GM04504 (cell line): ENCODE measurements at regions not wholly inside any gene's neighbourhood (a gene's known extent, or its start where the extent isn't known, plus 50 kb on each side); places are given as distances from the start of the nearest gene placed in this dataset.

Source experiments
- DNase-seq: peaks from one replicate; pipeline ENCODE4 v3.0.0-alpha.2; 2012; ENCODE audit warnings: low read depth

DNA sequence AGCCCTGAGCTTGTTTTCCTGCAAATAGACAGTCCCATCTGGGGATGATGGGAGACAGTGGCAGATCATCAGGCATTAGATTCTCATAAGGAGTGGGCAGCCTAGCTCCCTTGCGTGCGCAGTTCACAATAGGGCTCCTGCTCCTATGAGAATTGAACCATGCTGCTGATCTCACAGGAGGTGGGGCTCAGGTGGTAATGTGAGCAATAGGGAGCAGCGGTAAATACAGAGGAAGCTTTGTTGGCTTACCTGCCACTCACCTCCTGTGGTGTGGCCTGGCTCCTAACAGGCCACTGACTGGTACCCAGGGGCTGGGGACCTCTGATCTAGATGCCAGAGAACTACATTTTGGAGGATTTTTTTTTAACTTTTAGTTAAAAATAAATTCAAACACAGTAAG is 434.8 kb upstream of the MKI67 start:
- DNase-seq = no peak

DNA sequence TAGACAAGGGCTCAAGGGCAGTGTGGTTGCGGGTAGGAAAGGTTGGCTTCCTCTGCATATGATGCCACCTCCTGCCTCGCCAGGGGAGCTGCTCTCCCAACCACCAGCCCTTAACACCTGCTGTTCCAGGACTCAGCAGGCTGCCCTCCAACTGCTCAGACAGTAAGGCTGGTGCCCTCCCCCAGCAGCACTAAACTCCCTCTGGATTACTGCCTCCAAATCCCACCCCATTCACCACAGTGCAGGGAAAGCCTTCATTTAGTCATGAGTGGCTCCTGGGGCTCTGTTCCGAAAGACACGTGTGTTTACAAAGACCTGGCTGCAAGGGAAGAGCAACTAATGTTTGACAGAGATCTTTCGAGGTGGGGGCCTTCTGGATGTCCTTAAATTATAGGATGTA is 437.2 kb upstream of the MKI67 start:
- no peak for DNase-seq

DNA sequence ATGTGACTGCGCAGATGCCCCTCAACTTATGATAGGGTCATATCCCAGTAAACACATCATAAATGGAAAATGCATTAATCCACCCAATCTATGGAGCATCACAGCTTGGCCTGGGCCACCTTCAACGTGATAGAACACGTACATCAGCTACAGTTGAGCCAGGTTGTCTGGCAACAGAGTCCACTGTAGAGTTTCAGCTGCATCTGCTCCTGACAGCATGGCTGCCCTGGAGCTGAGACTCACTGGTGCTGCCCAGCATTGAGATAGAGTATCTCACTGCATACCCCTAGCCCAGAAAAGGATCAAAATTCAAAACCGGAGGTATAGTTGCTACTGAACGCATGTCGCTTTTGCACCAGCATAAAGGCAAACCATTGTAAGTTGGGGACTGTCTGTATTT is 437.7 kb upstream of the MKI67 start:
- no peak for DNase-seq

DNA sequence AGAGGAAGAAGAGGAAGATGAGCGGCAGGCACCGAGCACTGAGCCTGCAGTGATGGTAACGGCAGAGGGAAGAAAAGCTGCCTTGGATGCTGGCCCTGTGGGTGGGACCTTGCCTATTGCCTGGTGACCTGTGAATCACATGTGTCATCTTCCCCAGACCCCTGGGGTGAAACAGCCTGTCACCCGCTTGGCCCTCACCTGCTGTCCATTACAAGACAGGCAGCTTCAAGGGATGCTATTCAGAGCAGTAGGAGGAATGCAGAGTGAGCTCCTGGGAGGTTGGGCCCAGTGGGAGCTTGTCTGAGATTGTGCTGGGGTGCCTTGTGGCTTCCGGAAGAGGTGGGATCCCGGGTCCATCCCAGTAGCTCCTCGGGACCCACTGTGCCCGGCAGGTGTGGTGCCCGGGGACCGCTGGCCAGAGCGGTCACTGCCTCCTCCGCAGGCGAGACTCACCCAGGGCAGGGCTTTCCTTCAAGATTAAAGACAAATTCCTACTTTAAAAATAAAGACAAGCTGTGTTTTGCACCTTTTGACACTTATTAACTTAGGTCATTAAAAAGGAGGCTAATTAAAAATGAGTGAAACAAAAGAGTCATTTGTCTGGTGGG is 440.2 kb upstream of the MKI67 start:
- DNase-seq = no peak

DNA sequence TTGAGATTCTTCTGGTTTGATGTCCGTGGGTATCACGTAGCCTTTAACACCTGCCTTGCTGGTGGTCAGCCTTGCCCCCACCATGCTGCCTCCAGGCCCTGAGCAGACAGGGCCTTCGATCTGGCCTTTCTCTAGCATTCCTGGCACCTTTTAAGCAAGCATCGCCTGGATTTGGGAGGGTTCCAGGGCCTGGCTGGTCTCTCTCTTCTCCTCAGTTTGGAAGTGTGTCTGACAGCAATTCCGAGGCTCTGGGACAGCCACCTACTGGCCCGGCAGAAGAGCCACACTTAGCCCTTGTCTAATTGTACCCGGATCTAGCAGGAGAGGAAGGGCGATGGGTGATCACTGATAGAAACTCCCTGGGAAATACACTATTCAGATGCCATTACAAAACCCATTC is 441.3 kb upstream of the MKI67 start:
- DNase-seq = no peak

- no peak for DNase-seq
Observed at GRCh38 chr10:128568041-128568440, 441.8 kb upstream of the MKI67 start.

DNA sequence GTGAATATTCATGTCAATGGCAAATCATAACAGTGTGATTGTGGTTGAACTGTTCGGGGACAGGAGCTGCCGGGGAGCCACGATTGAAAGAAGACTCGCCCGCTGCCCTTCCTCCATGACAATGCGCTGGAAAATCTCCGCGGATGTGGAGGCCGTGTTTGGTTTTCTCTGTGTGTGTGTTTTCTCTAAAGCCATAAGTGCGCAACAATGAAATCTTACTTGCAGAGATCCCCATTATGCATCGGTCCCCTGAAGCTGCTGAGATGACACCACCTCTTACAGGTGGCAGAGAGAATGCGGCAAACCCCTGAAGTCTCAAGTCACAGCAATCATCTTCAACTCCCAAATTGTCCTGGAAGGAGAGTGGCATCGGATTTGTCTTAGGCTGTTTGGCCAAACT is 442.3 kb upstream of the MKI67 start:
- DNase-seq = no peak

DNA sequence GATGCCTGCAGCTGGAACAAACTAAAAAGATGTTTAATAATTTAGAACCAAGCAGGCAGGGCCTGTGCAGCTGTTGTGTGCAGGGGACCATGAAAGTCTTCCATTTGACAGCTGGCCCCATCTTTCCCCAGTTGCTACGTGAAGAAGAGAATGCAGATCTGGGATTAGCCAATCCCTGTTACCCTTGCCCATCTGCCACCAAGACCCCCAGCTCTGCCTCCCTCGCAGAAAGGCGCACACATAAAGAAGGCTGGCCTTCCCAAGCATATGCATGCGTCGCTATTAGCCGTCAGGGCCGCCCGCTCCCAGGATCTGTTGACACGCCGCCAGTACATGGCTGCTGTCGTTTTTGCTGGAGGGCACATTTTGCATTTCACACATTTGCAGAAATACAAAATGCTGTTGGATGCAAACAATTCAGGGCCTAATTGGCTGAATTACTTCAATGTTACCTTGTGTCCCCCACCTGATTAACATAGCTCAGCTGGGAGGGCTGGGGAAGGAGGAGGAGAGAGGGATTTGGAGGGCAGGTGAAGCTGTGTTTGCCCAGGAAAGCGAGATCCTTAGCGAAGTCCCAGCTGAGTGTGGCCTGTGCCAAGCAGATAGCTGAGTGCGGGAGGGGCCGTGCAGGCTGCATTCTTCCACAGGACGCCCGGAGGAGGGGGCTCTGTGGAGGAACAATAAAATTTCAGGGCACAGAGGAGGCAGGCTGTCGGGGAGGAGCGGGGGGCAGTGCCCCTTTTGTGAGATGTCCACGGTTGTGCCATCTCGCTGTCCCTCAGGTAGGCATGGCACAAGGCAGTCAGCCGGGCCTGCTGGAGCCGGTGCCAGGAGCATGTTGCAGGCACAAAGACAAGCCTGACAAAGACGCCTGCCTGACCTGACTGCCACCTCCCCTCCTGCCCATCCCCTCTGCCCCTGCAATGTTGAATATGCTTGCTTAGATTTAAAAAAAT is 443.0 kb upstream of the MKI67 start:
- DNase-seq = no peak

DNA sequence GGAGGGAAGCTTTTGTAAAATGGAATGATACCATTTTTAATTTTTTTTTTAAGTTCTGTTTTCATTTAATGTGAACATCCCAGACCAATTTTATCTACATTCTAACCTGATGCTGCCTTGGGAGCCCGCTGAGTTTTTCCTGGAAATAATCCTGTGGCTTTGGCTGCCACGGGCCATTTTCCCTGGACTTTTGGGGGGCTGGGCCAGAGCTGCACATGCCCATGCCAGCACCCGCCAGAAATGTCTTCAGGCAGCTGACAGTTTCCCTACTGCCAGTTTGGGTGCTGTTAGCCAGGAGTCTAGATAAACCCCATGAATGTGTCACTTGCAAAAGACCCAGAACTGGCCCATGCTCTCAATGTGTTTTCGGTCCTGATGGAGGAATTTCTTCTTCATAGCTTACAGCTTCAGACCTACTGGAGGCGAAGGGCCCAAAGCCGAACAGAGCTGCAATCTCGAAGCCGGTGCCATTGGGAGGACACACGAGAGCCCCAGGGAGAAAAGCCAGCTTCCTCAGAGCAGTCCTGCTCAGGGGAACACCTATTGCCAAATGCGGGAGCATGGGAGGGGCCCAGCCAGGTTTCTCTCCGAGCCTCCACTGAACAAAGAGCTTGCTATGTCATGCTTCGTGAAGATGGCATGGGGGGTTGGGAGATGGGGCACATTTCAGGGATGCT is 444.2 kb upstream of the MKI67 start:
- DNase-seq = no peak

DNA sequence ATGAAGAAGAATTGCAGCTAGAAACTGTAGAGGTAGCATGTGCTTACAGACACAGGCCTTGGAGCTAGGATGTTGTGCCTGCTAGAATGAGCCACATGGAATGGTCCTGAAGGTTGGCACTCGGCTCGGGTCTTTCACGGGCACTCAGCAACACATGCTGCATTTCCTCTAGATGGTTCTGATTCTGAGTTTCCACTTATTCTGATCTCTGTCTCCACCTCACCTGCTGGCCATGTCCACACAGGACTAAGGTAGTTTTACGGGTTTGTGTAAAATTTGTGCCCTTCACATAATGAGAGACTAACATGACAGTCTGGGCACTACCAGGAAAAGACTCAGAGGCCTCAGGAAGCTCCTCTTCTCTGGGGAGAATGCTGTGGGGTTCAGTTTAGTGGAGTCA is 444.8 kb upstream of the MKI67 start:
- DNase-seq = no peak

DNA sequence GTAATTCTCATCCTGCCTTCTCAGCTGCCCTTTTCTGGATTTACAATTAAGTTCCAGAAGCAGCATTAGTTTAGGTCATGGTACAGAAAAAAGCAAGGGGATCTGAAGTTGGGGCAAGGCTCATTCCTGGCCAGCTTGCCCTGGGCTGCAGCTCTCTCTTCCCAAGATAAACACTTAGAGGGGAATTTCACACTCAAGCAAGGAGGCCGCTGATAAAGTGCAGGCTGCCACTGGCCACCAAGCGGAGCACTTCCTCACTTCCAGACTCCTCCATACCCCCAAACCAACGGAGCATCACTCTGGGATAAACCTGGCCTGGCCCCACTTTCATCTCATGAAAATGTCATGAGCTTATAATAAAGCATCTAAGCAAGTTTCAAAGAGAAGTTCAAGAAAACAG is 445.5 kb upstream of the MKI67 start:
- no peak for DNase-seq

GRCh38 chr10:128572696-128573095 is 446.5 kb upstream of the MKI67 start:
- DNase-seq = no peak

DNA sequence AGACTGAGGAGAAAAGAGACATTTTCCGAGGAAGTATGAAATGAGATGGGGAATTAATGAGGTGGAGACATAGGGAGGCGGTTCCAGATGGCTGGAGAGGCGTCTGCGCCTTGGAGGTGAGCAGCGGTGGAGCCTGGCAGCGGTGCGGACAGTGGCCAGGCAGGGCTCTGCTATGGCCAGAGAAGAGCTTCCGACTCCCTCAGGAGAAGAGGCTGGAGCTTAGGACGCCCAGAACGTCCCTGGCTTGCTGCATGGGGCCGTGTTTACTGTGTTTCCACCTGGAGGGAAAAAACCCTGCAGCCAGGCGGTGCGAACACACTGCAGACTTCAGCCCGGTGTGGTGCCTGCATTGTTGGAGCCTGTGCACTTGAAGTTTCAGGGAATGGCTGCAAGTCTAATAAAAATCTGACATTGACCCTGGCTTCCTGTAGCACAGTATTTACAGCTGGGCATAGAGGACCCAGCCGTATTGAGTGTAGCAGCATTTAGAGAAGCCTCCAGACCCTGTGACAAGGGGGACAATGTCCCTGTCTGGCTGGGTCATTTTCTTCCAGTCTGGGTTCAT is 447.1 kb upstream of the MKI67 start:
- DNase-seq = no peak

DNA sequence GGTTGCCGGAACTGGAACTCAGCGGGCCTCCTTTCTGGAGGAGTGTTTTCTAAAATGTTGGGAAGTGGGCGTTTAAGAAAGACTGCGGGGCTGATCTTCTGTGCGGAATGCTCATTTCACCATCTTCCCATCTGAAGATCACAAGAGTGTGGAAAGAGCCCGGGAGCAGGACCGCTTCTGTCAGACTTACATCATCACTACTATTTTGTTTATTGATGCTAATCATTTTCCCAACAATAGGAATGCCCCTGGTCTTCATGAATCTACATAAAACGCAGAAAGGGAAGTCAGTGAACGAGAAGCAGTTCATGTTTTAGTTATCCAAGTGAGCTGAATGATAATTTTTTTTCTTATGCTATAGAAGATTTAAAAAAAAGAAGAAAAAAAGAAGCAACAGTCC is 447.8 kb upstream of the MKI67 start:
- no peak for DNase-seq

- DNase-seq = no peak
Observed at GRCh38 chr10:128574581-128575210, 448.5 kb upstream of the MKI67 start.

DNA sequence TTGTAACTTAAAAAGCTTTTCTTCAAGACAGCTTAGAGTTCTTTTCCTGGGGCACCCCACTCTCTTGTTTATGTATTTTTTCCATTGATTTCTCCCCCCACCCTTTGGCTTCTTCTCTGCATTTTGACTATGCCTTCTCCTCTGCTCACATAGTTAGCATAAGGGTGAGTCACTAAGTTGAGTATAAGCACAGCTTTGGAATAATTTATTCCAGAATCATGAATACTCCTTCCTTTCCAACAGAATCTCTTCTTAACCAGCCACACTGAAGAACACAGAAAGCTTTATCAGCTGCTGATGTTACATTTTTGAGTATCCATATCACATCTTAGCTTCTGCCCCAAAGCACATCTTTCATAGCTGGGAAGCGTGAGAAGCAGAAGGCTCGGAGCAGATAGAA is 449.5 kb upstream of the MKI67 start:
- DNase-seq = no peak

- no peak for DNase-seq
Observed at GRCh38 chr10:128576336-128576735, 450.1 kb upstream of the MKI67 start.

- DNase-seq = no peak
Observed at GRCh38 chr10:128576943-128577670, 450.9 kb upstream of the MKI67 start.

GRCh38 chr10:128577958-128578750 is 451.9 kb upstream of the MKI67 start:
- DNase-seq = no peak

DNA sequence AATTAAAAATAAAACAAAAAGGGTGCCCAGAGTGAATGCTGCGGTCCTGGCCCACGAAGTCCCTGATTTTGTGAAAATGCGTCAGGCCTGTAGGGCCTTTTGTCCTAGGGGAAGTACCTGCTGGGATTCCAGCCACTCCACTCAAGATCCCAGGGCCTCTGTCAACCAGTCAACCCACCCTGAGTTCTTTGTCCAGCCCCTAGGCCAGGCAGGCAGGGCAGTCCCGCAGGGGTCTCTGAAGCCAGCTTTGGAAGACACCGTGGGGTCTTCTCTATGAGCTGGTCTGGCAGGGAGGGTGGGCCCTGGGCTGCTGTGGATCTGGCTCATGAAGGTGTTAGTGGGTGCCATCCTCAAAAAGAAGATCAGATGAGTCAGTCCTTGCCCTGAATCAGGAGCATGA is 452.5 kb upstream of the MKI67 start:
- no peak for DNase-seq
